SH-SY5Y (cell line): ENCODE measurements at regions not wholly inside any gene's neighbourhood (a gene's known extent, or its start where the extent isn't known, plus 50 kb on each side); places are given as distances from the start of the nearest gene placed in this dataset.

Experiments used
- GATA2 ChIP-seq: IDR thresholded peaks from 2 replicates; pipeline ENCODE4 v1.6.1; 2011; ENCODE audit warnings: mild to moderate bottlenecking, low read depth, low read length
- GATA3 ChIP-seq: IDR thresholded peaks from 2 replicates; pipeline ENCODE4 v1.6.1; 2011; ENCODE audit warnings: low read depth, mild to moderate bottlenecking, low read length, moderate library complexity

DNA sequence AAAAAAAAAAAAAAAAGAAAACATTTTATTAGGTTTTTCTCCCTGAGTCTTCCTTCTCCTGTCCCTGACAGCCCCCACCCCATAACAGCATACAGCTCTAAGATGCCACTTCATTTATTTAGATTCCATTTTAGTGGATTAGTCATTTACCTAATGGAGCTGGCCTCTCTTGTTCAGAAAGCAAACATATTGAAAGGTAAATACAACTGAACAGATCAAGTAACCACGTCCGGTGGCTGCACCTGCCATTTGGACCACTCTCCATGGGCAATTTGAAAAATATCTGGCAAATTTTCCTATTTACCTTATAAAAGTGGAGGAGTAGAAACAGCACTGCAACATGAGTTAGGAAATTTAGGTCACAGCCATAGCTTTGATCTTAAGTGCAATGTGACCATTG, 254.6 kb downstream of the C12orf42 start:
- no peak for TF ChIP-seq GATA2
- no peak for TF ChIP-seq GATA3
